Middle frontal gyrus (tissue), 1 donor: ENCODE measurements at regions not wholly inside any gene's neighbourhood (a gene's known extent, or its start where the extent isn't known, plus 50 kb on each side); places are given as distances from the start of the nearest gene placed in this dataset.

ENCODE experiments used
- DNase-seq: peaks from one replicate; pipeline ENCODE4 v3.0.0-alpha.2; 2015; ENCODE audit warnings: low spot score; ENCODE audit errors: extremely low spot score

- no peak for DNase-seq
These were observed 341.8 kb downstream of the C12orf50 start for GRCh38 chr12:87687362-87687761.

DNA sequence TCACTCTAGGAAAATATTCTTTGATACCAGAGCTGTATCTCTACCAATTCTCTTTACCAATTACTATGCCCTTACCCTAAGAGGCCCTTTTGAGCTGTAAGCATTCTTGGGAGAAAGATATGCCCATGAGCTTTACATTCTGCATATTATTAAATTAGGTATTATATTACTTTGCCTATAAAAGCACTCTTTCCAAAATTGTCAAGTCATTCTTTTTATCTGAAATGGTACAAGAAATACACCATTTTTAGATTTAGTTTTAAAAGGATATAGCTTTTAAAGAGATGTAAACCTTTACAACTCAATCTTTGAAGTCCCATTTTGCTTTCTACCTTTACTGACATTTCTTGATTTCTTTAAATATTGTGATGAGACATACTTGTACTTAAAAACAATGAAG lies 343.5 kb downstream of the C12orf50 start:
- DNase-seq = no peak

- DNase-seq = no peak
These were observed 349.9 kb downstream of the C12orf50 start for GRCh38 chr12:87679251-87679650.

DNA sequence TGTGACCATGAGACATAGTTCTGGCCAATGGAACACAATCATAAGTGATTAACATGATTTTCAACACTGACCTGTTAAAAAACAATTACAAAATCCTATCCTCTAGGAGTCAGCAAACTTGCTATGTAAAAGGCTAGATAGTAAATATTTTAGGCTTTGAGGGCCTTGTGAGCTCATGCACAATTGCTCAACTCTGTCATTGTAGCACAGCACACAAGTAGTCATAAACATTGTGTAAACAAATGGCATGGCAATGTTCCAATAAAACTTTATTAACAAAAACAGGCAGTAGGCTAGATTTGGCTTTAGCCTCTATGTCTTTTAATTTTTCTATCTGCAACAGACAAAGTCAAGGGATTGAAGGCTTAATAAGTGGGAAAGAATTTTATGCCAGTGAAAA lies 350.7 kb downstream of the C12orf50 start:
- DNase-seq = no peak

DNA sequence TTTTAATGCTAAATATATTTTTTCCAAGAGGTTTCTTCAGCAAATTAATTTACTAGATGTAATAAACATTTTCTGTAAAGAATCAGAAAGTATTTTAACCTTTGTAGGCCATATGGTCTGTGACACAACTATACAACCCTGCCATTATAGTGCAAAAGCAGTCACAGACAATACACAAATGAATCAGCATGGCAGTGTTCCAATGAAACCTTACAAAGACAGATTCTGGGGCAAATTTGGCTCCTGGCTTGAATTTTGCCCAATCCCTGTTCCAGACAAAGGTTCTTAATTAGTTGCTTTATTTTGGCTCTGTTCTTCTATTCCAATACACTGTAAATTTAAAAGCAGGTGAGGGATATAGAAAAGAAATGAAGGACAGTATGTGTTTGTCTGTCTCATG lies 352.5 kb downstream of the C12orf50 start:
- DNase-seq = no peak

DNA sequence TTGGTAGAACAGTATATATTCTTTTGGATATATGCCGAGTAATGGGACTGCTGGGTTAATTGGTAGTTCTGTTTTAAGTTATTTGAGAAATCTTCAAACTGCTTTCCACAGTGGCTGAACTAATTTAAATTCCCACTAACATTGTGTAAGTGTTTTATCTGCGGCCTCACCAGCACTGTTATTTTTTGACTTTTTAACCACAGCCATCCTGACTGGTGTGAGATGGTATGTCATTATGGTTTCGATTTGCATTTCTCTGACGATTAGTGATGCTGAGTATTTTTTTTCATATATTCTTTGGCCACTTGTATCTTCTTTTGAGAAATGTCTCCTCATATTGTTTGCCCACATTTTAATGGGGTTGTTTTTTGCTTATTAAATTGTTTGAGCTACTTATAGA lies 357.4 kb downstream of the C12orf50 start:
- DNase-seq = no peak

GRCh38 chr12:87670448-87670847 lies 358.8 kb downstream of the C12orf50 start:
- DNase-seq = no peak

DNA sequence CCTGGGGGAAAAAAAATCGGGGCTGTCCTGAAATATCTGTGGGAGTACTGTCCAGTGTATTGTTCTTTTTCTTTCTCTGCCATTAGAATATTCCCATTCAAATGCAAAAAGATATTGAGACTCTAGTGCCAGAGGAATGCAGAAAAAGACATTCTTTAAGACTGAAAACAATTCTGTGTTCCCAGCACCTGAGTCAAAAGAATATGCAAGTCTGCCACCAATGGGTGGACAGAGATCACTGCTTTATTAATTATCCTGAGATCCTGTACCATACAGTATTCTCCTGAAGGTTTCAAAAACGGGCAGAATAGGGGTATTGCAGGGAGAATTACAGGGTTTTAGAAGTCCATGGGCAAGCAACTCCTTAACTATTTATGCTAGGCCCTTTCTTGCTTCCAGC lies 361.8 kb downstream of the C12orf50 start:
- DNase-seq = no peak

- no peak for DNase-seq
These were observed 367.3 kb downstream of the C12orf50 start for GRCh38 chr12:87661786-87662377.

DNA sequence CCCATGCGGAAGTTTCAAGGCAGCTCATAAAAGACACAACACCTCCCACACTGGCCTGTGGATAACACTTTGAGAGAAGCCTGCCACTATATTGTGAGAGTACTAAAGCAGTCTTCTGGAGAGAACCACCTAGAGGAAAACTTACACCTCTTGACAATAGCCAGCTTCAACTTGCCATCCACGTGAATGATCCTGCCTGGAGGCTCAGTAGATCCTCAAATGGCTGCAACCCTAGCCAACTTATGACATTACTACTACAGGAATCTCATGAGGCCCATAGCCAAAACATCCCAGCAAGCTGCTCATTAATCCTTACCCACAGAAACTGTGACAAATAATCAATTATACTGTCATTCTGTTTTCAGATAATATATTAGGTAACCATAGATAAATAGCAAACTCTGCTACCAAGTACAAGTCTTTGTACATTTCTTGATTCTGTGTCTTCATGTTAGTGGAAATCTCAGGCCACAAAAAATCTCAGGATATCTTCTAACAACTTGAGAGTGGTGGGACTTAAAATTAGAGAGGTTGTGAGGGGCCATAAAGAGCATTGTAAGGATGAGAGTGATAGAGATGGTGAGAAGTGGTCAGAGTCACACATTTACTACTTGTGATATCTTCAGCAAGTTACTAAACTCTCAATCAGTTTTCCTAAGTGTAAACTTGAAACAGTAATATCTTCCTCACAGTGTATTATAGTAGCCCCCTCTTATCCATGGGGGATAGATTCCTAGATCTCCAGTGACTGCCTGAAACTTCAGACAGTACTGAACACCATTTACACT lies 368.0 kb downstream of the C12orf50 start:
- DNase-seq = no peak

- DNase-seq = no peak
These were observed 368.9 kb downstream of the C12orf50 start for GRCh38 chr12:87660291-87660690.

DNA sequence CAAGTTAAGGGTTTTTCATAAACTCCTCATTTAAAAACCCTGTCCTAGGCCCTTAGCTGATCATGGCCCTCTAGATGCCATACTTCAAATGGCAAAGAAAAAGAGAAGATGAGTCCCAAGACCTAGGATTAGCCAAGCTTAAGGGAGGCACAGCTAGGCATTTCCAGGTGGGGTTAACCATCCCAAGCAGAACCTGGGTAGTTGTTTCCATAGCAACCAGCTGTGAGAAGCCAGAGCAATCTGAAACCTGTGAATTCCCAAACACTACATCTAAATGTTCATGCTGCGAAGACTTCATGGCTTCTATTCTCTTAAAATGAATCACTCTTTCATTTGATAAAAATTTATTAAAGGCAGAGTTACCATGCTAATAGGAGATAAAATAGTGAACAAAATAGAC lies 372.9 kb downstream of the C12orf50 start:
- no peak for DNase-seq

DNA sequence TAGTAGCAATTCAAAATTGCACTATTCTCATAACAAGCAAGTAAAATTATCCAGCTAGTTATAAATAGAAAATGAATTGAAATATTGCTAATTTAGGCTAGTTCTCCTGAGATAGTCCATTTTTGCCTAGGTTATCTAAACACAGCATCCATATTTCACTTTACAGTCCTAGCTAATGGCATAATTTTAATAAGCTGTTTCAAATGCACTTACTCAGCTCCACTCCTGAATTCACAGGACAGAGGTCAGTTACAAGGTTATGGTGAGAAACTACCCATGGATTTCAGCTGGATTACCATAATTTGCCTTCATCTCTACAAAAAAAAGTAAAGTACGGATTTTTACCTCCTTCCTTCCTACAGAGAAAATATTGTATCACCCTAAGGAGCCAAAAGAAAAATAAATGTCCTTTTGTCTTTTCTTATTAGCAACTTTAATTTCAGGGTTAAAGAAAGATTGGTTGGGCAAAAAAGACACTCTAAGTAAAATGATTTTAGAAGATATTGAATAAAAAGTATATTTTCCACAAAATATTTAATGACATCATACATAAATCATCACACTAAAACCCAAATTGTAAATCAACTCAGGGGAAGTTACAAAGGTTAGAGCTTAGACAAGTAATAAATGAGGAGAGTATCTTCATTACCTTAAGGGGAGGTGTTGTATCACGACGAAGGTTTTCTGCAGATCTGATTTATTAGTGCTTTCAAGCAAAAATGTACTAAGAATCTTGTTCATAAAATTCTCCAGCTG lies 377.4 kb downstream of the C12orf50 start:
- no peak for DNase-seq

DNA sequence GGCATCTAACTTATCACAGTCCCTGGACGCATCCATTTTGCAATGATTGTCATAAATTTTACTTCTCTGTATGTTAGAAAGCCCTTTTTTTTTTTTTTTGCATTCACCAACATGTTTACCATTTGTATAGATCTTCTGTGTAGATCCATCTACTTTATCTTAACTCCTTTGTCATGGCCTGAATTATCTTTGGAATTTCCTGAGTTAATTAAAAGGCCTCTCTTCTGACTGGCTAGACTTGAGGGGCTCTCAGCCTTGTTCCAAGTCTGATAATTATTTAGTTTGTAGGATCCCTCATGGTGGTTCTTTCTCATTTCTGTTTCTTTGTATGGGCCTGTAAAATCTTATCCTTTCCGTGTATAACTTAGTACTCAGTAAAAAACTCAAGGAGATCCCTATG lies 387.0 kb downstream of the C12orf50 start:
- DNase-seq = no peak

DNA sequence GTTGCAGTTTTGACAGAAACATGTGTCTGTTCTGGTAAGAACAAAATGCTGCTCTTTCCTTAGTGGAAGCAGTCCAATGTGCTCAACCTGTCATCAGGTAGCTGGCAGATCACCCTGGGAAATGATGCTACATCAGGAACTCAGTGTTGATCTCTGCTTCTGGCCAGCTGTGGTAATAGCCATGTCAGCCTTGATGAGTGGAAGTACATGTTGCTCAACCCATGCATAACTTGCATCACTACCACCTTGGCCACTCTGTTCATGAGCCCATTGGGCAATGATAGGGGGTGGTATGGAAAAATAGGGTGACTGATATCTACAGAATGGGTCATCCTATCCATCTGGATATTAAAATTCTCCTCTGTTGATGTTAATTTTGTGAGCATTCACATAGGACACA lies 411.0 kb downstream of the C12orf50 start:
- DNase-seq = no peak

DNA sequence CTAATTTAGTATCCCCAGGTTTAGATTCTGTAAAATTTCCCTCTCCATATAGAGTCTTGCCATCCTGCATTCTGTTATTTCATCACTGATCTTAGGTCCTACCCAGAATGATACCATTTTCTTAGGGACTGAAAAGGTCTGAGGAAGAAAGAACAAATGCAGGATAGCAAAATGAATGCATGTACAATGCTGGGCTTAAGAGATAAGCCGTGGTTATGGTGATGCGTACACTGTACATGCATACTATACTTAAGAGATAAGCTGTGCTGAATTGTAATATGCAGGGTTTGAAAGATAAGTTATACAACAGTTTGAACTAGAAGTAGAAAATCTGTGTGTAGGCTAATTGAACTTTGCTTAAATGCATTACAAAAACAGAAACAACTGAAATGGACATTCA lies 416.2 kb downstream of the C12orf50 start:
- no peak for DNase-seq

DNA sequence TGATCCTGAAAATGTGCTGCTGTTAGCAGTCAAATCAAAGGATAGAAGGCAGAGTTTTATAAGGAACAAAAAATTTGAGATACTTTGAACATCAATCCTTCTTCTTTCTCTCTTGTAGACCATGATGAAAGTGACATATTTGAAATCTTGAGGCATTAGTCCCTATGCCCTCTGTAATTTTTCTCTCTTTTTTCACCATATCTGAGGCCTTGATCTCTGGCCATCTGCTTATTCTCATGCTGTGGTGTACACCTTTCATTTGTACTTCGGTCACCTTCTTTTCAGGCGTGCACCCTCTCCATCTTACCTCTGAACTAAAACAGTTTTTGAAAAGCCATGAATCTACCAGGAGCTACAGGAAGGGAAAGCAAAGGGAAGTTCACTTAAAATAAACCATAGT lies 420.9 kb downstream of the C12orf50 start:
- DNase-seq = no peak

DNA sequence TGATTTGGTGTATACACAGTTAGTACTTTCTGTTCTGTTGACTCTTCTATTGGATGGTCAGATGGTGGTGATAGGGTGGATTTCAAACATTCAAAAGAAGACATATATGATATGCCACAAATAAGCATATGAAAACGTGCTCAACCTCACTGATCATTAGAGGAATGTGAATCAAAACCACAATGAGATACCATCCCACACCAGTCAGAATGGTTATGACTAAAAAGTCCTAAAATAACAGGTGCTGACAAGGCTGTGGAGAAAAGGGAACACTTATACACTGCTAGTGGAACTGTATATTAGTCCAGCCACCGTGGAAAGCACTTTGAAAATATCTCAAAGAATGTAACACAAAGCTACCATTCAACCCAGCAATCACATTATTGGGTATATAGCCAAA lies 425.5 kb downstream of the C12orf50 start:
- no peak for DNase-seq

GRCh38 chr12:87599459-87599858 lies 429.7 kb downstream of the C12orf50 start:
- no peak for DNase-seq

DNA sequence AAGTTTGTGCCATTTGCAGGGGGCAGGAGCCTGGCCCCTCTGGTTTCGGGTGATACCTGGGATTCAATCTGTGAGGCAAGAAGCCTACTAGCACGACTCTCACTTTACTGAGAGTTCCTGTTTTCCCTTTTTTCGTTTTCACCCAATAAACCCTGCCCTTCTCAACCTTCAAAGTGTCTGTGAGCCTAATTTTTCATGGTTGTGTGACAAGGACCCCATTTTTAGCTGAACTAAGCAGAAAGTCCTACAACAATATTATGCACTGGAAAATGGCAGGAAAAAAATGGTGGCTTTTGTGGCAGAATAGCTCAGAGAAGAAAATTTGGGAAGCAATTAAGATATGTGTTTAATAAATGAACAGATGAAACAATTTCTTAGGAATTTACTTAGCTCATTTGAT lies 432.1 kb downstream of the C12orf50 start:
- no peak for DNase-seq

DNA sequence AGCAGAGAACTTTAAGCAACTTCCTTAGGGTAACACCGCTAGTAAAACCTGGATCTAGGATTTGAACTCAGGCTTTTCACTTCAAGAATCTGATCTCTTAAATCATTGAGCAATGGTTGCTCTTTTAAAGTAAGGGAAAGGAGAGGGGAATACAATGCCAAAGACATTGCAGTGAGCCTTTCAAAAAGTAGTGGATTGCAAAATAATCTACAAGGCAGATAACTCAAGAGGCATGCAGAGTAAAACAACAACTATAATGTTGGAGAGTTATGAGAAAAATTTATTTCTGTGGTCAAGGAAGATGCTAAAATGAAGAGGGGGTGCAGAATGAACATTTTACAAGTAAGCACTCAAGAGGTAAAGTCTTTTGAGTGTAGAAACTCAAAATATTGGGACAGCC lies 432.6 kb downstream of the C12orf50 start:
- no peak for DNase-seq

GRCh38 chr12:87596134-87596533 lies 433.1 kb downstream of the C12orf50 start:
- no peak for DNase-seq
